Activated gamma-delta T cell treated with anti-CD3 and anti-CD28 coated beads, Interleukin-2, amount 50 U/mL, for 16 hours (primary cell): ENCODE measurements at regions not wholly inside any gene's neighbourhood (a gene's known extent, or its start where the extent isn't known, plus 50 kb on each side); places are given as distances from the start of the nearest gene placed in this dataset.

Experiments
- DNase-seq: peaks from one replicate; pipeline ENCODE4 v3.0.0-alpha.2; 2020; ENCODE audit warnings: low read depth

DNA sequence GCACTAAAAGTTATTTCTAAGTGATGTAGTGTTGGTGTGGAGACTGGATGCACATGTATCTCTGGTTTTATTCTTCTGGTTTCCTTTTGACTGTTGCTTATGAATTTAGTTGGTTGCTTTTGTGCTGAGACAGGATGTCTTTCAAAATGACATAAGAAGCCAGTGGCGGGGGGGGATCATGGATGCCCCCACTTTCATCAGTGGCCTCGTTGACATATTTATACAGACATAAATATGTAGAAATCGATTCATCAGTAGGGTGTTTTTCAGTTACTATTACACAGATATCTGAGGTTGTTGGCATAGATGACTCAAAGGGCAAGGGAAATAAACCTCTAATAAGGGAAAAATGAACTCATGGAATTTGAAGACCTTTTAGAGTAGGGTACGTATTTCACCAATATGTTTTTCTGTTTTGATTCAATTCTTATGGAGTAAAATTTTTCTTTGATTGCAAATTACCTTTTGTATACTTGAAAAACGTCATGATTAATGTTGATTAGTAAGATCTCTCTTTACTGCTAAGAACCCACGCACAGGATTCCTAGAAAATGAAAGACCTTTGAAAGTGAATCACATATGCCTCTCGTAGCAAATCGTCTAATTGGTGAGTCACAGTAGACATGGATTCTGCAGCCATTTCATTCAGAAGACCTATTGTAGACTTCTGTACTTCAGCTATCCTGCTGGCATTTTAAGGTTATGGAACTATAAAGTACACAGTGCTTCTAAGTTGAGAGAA, 97.4 kb upstream of the RBMS3 start:
- DNase-seq, result no peak

DNA sequence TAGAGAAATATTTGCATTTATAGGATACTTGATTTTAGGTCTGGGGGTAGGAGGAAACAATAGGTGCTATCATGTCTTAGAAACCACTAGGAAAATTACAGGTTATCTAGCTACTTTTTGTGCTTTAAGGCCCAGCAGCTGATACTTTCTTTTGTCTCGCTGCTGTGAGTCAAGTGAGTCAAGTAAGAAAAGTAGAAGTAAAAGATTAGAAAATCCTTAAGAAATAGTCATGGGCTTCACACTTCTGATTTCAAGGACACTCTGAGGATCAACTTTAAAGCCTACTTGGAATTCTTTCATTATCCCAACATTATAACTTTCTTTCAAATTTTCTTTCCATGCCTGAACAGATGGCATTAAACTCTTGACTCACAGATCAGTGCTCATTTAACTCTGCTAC, 95.2 kb upstream of the RBMS3 start:
- no peak for DNase-seq

DNA sequence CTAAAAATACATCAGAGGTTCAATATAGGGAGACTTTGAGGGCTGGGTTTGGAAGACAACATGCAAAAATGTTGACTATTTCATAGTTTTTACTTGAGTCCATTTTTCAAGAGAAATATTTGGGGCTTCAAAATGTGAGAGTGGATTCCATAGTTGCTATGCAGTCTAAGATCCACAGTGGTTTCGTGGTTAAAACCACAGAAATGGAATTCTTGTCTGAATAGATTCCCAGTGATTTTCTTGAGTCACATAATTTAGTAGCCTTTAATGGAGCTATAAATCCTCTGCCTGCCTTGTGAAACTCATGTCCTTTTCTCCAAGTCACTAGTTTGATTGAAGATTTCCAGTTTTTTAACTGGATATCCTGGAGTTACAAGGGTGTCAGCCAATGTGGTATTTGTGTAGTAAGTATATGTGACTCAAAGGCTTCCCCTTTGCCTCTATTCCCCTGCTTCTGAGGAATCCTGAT, 94.7 kb upstream of the RBMS3 start:
- no peak for DNase-seq

DNA sequence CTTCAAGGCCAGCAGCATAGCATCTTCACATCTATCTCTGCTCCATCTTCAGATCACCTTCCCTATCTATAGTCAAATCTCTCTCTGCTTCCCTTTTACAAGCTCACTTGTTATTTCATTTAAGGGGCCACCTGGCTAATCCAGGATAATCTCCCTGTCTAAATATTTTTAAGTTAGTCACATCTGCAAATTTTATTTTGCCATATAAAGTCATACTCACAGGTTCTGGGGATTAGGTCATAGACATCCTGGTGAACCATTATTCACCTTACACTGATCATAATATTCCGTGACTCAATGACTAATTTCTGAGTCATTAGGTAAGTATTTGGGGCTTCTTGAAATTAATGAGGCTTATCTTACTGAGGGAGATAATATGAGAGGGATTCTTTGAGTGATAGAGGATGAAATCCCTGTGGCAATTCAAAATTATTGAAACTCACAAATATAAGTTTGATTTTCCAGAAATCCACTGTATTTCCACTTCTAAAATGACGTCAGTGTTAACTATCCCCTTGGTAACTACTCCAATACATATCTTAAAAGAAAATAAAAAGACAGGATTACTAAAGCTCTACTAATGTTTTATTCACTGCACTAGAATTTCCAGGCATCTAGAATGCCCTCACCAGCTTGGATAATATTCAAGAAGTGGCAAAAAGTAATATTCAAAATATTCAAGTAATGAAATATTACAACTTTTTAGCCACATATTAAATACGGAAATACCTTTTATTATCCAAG, 93.7 kb upstream of the RBMS3 start:
- no peak for DNase-seq

DNA sequence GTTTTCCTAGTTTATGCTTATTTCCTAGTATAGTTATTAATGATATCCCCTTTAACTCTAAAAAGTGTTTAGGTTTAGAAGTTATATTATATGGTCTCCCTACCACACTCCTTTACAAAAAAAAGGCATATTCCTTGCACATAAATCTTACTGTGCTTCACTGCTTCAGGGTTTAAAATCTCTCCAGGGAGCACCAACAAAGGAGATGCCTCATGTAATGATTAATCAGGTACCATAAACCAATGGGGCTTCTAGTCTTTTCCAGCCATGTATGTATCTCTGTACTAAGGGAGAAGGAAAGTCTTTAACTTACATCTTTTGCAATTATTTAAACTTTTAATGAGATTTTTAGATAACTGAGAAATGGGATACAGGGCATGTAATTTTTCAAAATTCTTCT, 91.5 kb upstream of the RBMS3 start:
- no peak for DNase-seq

DNA sequence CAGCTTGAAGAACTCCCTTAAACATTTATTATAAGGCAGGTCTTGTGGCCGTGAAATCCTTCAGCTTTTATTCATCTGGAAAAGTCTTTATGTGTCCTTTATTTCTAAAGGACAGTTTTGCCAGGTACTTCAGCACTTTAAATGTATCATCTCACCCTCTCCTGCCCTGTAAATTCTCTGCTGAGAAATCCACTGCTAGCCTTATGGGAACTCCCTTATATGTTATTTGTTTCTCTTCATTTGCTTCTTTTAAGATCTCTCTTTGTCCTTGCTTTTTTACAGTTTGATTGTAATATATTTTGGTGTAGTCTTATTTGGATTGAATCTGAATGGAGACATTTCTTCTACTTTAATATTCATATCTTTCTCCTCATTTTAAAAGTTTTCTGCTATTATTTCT, 86.7 kb upstream of the RBMS3 start:
- DNase-seq, result no peak

DNA sequence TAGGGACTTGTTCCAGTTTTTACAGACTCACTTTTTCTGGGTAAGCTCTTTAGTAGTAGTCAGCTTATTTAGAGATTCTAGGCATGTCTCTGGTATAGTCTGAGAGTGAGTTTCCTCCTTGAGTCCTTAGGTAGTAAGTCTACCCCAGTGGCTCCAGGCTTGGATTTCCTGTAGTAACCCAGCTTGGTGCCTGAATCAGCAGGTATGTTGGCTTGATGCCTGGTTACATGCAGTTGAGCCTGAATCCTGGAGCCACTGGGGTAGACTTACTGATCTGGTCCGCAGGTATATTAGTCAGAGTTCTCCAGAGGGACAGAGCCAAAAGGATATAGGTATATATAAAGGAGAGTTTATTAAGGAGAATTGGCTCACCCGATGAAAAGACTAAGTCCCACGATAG, 85.8 kb upstream of the RBMS3 start:
- DNase-seq, result no peak

DNA sequence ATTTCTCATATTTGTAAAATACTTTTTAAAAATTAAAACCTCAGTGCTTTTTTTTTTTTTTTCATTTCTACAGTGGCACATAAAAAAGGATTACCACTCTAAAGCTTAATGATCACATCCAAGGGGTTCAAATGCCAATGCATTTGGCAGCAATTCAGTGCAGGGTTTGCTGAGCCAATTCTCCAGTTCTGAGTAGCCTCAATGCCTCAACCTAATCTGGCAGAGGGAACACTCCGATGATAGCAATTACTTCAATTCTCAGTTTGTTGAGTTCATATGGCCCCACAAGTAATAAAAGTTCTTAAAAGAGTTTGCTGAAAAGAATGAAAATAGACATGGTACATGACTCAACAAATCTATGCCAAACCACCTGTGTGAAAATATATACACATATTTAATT, 79.3 kb upstream of the RBMS3 start:
- DNase-seq, result no peak

DNA sequence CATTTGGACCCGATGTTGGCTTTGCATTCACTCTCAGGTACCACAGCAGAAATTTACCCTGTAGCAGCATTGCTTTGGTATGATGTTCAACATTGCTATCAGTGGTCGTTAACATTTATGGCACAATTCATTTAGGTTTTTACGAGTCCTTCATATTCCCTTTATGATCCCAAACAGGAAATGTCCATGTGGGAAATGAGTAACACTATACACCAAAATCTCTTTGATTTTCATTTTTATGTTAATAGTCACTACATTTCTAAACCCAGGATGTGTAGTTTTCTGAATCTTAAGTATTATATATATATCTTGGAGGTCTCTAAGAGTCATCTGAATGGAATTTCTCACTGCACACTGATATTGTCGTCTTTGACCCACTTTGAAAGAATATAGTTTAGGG, 78.5 kb upstream of the RBMS3 start:
- no peak for DNase-seq

DNA sequence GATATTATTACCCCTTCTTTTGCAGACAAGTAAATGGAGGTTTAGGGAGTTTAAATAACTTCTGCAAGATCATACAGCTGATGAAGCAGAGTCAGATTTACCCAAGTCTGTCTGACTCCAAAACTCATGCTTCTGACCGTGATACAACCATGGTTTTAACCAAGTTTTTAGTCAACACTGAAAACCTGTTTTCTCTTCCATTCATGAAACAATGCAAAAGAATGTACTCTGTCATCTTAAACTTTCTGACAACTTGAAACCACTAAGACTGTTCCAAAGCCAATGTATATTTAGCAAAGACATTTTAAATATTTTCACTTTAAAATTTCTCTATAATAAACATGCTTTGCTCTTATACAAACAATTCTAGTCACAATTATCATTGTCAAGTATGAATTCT, 77.0 kb upstream of the RBMS3 start:
- DNase-seq, result no peak

DNA sequence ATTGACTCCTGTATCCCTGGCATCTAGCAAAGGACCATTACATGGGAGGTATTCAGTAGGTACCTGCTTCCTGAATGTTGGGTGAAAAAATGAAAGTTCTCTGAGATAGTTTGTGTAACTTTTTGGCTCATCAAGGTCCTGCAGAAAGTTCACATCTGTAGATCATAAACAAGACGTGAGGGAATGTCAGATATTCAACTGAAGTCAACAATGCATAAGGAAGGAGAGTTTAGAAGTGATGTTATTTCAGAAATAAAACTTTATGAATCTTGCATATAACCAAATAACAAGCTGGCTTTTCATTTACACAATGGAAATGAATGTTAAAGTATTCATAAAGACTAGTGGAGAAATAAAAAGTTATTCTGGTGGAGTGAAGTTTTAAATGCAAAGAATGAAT, 73.4 kb upstream of the RBMS3 start:
- DNase-seq, result no peak

DNA sequence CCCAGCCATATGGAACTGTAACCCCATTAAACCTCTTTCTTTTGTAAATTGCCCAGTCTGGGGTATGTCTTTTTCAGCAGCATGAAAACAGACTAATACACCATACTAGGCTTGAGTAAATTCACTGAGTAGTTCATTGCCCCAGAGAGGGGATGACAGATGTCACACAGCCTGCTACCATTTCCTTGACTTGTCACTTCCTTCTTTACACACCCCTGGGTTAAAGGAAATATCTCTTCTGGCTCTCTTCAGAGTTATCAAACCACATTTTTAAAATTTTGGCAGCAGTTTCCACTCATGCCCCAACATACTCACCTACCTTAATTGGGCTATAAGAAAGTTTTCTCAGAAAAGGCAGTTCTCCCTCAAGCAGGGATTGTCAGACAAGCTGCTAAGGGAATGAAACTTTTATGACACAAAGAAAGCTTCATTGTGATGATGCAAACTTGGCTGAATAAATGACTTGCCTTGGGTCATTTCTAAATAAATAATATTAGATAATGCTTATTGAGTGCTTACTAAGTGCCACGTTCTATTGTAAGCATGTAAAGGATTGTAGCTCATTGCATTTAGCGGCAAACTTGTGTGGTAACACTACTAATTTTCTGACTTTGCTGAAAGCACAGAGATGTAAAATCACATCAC, 68.0 kb upstream of the RBMS3 start:
- DNase-seq, result no peak

DNA sequence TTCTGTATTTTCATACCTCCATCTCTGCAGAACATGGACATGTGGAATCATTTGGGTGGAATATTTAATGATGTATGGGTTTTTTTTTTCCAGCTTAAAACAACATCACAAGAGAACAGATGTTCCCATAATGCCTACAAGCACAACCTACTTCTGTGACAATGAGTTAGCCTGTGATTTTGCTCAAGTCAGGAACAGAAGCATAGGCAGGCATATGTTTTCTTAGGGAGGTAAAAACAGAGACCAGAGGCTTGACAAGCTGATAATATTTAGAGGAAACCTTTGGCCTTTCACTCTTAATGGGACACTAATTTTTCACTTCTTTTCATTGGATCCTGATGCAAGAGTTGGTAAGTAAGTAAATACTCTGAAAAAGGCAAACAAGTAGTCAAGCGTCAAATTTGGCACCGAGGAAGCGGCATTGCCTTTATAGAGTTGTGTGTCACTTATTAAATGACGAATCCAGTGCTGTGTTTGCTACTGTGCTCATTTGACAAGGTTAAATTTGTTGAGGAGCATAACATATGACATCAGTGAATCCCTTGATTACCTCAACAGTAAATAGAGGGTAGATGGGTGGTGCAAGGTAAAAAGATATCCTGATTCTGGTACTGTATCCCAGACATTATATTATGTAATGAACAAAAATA, 66.7 kb upstream of the RBMS3 start:
- DNase-seq, result no peak

DNA sequence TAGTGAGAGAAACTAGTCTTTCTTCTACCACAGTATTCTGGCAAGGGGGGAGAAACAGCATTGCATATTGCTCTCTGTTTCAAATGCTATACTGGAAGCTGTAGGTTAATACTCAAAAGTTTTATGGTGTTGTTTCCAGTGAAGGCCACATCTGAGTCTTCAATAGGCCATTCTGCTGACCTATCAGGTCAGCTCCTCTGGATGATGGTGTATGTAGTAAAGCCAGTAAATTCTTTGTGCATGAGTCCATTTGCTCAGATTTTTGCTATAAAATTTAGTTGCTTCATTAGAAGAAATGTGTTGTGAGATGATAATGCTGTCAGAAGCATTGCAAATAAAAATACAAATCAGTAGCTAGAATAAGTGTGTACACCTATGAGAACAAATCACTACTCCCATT, 64.9 kb upstream of the RBMS3 start:
- DNase-seq, result no peak

DNA sequence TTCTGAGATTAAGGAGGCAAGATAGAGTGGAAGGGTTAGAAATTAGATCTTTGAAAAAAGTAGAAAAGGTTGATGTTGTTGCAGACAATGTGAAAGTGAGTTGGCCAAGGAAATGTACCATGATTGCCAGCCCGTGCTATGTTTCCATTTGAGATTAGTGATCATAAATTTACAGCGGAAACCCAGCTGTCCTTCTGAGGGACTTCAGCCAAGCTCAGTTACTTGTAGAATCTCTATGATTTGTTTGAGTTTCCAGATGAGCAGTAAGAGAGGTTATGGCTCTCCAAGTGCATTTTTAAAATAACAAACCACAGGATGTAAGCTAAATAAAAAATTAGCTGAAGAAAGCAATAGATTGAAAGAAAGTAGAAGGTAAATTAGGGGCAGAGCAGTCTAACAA, 54.2 kb upstream of the RBMS3 start:
- no peak for DNase-seq

DNA sequence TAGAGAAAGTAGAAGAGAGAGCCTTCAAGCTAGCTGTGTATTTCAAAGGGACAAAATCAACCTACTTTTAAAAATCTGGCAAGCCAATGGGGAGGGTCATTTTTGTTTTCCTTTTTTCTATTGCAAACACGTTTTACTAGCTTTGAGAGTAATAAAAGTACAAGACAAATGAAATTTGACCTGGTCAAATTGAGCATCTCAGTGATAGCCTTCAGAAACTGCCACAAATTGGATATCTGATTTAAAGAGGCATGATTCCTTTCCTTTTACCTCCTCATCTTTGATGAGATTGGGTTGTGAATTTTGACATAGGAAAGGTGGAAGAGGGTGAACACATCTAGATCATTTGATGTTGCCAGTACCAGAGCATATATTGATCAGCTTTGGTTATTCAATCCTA, 53.6 kb upstream of the RBMS3 start:
- DNase-seq, result no peak
